ENCODE measurements at regions not wholly inside any gene's neighbourhood (a gene's known extent, or its start where the extent isn't known, plus 50 kb on each side); places are given as distances from the start of the nearest gene placed in this dataset.

DNA sequence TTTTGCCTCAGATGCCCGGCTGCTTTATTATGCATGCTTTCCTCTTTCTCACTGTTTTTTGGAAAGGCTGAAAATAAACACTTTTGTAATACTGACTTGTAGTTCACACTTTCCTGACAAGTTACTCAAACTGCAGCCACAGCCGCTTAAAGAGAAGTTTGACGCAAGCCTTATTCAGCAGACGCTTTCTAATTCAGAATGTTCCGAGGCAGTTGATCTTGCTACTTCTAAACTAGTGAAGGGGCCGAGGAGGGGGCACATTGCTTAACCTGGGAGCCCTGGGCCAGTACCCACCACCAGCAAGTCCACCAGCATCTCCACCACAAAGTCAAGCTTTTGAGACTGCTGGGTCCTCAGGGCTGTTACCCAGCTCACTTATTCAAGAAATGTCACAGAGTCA lies 71.8 kb upstream of the SPRED2 start:
- no peak overlapping the region for H3K4me3 ChIP-seq (replicated peaks; ENCODE audit: low read depth, low read length)
- TF ChIP-seq, protein P1, sequence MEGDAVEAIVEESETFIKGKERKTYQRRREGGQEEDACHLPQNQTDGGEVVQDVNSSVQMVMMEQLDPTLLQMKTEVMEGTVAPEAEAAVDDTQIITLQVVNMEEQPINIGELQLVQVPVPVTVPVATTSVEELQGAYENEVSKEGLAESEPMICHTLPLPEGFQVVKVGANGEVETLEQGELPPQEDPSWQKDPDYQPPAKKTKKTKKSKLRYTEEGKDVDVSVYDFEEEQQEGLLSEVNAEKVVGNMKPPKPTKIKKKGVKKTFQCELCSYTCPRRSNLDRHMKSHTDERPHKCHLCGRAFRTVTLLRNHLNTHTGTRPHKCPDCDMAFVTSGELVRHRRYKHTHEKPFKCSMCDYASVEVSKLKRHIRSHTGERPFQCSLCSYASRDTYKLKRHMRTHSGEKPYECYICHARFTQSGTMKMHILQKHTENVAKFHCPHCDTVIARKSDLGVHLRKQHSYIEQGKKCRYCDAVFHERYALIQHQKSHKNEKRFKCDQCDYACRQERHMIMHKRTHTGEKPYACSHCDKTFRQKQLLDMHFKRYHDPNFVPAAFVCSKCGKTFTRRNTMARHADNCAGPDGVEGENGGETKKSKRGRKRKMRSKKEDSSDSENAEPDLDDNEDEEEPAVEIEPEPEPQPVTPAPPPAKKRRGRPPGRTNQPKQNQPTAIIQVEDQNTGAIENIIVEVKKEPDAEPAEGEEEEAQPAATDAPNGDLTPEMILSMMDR (IDR thresholded peaks at IDR 0.05; ENCODE audit: low read length, missing control alignments): no peak

DNA sequence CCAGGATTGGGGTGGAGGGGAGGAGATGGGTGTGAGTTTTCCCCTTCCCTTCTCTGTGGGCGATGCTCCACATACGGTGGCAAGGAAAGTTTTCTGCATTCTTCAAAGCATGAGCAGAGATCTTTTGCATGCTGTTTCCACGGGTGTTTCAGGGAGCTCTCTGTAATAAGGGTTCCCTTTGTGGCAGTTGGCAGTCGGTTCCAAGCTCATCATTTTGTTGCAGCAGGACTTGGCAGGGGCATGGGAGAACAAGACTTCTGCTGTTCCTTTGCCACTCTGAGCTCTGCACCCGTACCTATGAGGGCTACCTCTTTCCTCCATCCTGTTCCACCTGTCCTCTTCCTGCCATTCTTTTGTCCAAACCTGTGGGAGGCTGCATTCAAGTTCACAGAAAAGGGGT lies 71.3 kb upstream of the SPRED2 start:
- no peak for DNase-seq (ENCODE audit: low read depth)
- TF ChIP-seq, protein P1 (IDR thresholded peaks at IDR 0.05; ENCODE audit: low read length, missing control alignments): no peak
- H3K4me3 ChIP-seq (replicated peaks; ENCODE audit: low read depth, low read length): no peak overlapping the region

More for the DNA sequence above, 71.8 kb upstream of the SPRED2 start:
- DNase-seq (ENCODE audit: low read depth): no peak

DNA sequence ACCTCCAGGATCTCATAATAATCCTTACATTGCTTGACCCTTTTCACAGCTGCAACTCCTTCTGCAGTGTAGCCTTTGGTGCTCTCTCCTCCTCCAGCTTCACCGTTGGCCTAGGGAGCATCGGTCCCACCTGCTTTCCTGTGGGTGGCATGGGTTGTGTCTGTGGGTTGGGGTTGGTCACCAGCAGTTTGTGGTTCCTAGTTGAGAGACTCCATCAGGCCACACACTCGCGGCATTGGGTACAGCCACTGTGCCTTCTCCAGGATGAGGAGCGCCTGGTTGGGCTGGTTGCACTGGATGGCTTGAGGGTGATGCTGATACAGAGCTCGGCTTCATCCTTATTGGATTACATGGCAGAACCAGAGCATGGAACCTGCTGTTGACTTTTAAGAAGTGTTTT lies 69.4 kb upstream of the SPRED2 start:
- TF ChIP-seq, protein P1 (IDR thresholded peaks at IDR 0.05; ENCODE audit: low read length, missing control alignments): no peak
- no peak for DNase-seq (ENCODE audit: low read depth)
- no peak overlapping the region for H3K4me3 ChIP-seq (replicated peaks; ENCODE audit: low read depth, low read length)

DNA sequence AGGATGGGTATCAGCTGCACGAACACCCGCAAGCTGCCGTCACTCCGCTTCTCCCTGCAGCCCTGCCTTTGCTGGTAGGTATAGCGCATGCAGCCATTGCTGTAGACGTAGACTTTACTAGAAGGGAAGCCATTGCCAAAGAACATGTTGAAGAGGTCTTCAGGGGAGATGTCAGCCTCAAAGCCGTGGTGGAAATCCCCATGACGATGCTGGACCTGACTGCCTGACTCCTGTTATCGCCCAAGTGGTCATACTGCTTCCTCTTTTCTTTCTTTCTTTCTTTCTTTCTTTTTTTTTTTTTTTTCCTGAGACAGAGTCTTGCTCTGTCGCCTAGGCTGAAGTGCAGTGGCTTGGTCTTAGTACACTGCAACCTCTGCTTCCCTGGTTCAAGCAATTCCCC lies 68.7 kb upstream of the SPRED2 start:
- no peak for DNase-seq (ENCODE audit: low read depth)
- H3K4me3 ChIP-seq (replicated peaks; ENCODE audit: low read depth, low read length): no peak overlapping the region
- TF ChIP-seq, protein P1 (IDR thresholded peaks at IDR 0.05; ENCODE audit: low read length, missing control alignments): no peak

DNA sequence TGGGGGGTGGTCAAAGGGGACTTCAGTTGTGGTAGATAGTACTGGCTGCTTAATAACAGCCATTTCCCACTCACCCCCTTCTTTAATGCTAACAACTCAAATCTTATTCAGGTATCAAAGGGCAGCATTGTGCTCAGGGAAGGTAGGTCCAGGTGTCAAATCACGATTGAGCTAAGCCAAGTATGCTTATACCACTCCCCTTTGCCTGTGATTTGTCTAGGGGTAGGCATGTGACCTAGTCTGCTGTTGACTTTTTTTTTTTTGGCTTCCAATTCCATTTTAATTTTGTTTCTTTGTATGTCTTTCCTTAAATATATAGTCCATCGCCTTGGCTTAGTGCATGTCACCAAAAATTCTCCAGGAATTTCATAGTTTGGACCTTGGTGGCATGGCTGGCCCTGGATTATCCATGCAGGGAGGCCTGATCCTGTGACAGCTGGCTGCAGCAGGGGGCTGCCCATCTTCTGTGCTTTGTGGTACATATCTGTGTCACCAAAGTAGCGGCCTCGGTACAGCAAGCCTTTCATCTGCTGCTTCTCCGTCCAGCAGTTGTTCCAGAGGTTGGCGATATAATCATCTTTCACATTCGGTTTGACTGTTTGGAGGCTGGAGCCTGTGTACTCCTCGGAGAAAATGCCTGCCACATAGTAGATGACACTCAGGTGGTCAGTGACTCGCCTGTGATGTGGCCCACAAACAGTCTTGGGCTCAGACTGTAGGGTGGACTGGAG lies 68.1 kb upstream of the SPRED2 start:
- no peak overlapping the region for H3K4me3 ChIP-seq (replicated peaks; ENCODE audit: low read depth, low read length)
- TF ChIP-seq, protein P1 (IDR thresholded peaks at IDR 0.05; ENCODE audit: low read length, missing control alignments): no peak
- DNase-seq (ENCODE audit: low read depth): no peak

DNA sequence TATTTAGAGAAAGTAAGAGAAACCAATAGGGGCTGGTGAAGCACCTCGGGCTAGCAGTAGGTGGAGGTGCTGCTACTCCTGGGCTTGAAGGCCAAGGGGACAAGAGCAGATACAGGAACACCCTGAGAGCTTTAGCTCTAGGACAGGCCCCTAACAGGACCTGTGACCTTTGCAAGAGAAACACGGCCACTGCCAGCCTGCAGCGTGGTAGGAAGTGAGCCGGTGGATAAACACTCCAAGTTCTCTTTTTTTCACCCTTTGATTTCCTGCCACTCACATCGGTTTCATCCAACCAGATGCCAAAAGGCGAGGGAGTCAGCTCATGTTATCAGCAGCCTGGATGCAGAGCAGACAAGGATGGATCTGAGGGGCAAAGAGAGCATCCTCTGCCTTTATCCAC lies 66.8 kb upstream of the SPRED2 start:
- no peak overlapping the region for H3K4me3 ChIP-seq (replicated peaks; ENCODE audit: low read depth, low read length)
- TF ChIP-seq, protein P1 (IDR thresholded peaks at IDR 0.05; ENCODE audit: low read length, missing control alignments): no peak
- no peak for DNase-seq (ENCODE audit: low read depth)

DNA sequence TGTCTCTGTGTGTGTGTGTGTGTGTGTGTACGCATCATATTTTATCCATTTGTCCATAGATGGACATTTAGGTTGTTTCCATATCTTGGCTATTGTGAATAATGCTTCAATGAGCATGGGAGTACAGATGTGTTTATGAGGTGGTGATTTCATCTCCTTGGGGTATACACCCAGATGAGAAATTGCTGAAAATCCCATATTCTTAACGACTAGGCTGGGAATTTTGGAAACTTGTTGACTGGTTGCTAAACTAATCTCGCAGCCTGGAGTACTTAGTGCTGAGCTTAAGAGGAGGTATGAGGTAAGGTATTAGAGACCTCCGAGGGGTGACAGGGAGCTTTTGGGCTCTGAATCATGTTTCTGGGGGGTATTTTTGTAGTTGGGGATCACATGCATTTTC lies 66.0 kb upstream of the SPRED2 start:
- H3K4me3 ChIP-seq (replicated peaks; ENCODE audit: low read depth, low read length): no peak overlapping the region
- TF ChIP-seq, protein P1 (IDR thresholded peaks at IDR 0.05; ENCODE audit: low read length, missing control alignments): no peak

More for the DNA sequence above, 66.0 kb upstream of the SPRED2 start:
- no peak for DNase-seq (ENCODE audit: low read depth)

Data from fibroblast of pulmonary artery (primary cell).